ENCODE measurements at regions not wholly inside any gene's neighbourhood (a gene's known extent, or its start where the extent isn't known, plus 50 kb on each side); places are given as distances from the start of the nearest gene placed in this dataset.

DNA sequence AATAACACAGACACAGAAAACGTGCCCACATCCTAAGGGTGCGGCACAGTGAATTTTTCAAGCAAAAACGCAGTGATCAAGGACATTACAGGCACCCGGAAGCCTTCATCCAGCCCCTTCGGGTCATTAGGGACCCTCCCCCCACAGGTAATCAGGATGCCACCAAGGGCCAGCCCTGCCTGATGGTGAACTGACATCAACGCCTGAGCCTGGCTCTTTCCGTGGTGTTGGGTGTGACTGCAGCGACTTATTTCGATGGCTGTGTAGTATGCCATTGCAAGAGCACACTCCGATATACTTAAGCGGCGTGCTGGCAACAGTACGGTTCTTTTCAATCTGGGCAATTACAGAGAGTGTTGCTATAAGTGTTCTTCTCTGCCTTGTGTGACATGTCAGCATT is 310.0 kb upstream of the IRX1 start:
- H3K27ac Mint-ChIP-seq: no peak overlapping the region
- POLR2A ChIA-PET: no interaction called here

DNA sequence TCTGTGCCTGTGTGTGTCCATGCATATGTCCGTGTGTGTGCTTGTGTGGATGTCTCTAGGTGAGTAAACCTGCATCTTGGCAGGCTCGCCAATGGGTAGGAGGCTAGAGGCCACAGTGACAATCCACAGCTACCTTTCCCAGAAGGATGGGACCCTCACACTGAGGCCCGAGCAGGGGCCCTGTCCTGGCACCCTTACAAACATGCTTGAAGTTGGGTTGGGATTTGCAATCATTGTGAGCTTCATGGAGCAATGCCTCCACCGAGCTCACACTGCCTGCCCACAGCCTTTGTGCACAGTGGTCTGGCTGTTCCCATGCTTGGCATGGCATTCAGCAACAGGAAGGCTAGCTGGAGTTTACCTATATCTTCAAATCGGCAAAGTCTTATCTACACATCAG is 311.1 kb upstream of the IRX1 start:
- POLR2A ChIA-PET: no interaction called here
- ATAC-seq: no peak
- H3K9me3 Mint-ChIP-seq: peaks cover 0 to 3% (median 0%) of the 10 kb centered on the region in 9 donors

More for the DNA sequence above, 310.0 kb upstream of the IRX1 start:
- Mint-ChIP-seq H3K27me3 (peaks cover 0 to 18% (median 8%) of the 10 kb centered on the region in 5 donors), H3K4me3 (no peak overlapping the region), H3K36me3 (no peaks in the 10 kb centered on the region), H3K9me3 (peaks cover 0 to 4% (median 0%) of the 10 kb centered on the region in 9 donors), H3K4me1 (peaks cover 0 to 3% (median 0%) of the 10 kb centered on the region in 4 donors)
- DNase-seq: no peak
- no peak for ATAC-seq

DNA sequence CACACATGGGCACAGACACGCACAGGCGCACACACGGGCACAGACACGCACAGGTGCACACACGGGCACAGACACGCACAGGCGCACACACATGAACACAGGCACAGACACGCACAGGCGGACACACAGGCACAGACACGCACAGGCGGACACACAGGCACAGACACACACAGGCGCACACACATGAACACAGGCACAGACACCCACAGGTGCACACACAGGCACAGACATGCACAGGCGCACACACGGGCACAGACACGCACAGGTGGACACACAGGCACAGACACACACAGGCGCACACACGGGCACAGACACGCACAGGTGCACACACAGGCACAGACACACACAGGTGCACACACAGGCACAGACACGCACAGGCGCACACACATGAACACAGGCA is 312.8 kb upstream of the IRX1 start:
- Mint-ChIP-seq H3K4me3 (no peak overlapping the region), H3K36me3 (no peaks in the 10 kb centered on the region), H3K27me3 (peaks cover 0 to 28% (median 12%) of the 10 kb centered on the region in 5 donors), H3K27ac (no peak overlapping the region), H3K4me1 (peaks cover 0 to 3% (median 0%) of the 10 kb centered on the region in 4 donors), H3K9me3 (peaks cover 0 to 3% (median 0%) of the 10 kb centered on the region in 9 donors)
- DNase-seq: no peak
- no peak for ATAC-seq
- POLR2A ChIA-PET: no interaction called here

More for the DNA sequence above, 311.1 kb upstream of the IRX1 start:
- Mint-ChIP-seq H3K27me3 (peaks cover 0 to 28% (median 12%) of the 10 kb centered on the region in 5 donors), H3K27ac (no peak overlapping the region), H3K4me3 (no peak overlapping the region), H3K4me1 (peaks cover 0 to 3% (median 0%) of the 10 kb centered on the region in 4 donors), H3K36me3 (no peaks in the 10 kb centered on the region)
- DNase-seq: no peak

DNA sequence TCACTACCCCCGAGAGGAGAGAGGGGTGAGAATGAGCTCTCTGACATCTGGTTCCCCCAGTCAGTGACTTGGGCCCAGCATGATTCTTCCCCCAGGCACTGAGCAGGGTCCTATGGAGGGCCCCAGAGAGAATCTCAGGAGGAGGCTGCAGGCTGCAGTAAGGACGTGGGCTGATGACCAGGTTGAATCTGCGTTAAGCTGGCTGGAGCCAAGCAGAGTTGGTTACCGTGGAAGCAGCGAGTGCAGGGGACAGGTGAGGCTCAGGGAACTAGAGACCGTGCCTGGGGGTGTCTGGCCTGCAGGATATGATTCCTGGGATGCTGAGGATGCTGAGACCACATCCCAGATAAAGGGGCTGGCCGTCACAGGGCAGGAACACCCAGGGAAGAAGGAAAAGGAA is 314.3 kb upstream of the IRX1 start:
- no peak overlapping the region for H3K4me3 Mint-ChIP-seq
- peaks cover 0 to 3% (median 0%) of the 10 kb centered on the region in 9 donors for H3K9me3 Mint-ChIP-seq
- H3K36me3 Mint-ChIP-seq: no peaks in the 10 kb centered on the region
- H3K27ac Mint-ChIP-seq: no peak overlapping the region
- DNase-seq (no peak), ATAC-seq (no peak)
- H3K4me1 Mint-ChIP-seq: peaks cover 0 to 5% (median 2%) of the 10 kb centered on the region in 4 donors
- POLR2A ChIA-PET: no interaction called here
- peaks cover 0 to 28% (median 12%) of the 10 kb centered on the region in 5 donors for H3K27me3 Mint-ChIP-seq

DNA sequence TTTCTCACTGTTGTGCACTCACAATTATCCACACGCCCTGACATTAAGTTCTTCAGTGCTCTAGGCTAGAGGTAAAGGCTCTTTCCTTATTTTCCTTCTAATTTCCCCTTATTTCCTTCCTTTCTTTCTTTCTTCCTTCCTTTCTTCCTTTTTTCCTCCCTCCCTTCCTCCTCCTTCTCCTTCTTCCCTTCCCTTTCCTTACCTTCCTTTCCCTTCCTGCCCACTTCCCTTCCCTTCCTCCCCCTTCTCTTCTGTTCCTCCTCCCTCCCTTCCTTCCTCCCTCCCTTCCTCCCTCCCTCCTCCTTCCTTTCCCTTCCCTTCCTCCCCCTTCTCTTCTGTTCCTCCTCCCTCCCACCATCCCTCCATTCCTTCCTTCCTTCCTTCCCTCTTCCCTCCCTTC is 317.0 kb upstream of the IRX1 start:
- Mint-ChIP-seq H3K4me3 (no peak overlapping the region), H3K4me1 (peaks cover 0 to 5% (median 2%) of the 10 kb centered on the region in 4 donors), H3K27me3 (peaks cover 0 to 28% (median 12%) of the 10 kb centered on the region in 5 donors), H3K9me3 (peaks cover 0 to 6% (median 0%) of the 10 kb centered on the region in 9 donors), H3K36me3 (no peaks in the 10 kb centered on the region), H3K27ac (no peak overlapping the region)
- ATAC-seq (no peak), DNase-seq (no peak)
- POLR2A ChIA-PET: no interaction called here

DNA sequence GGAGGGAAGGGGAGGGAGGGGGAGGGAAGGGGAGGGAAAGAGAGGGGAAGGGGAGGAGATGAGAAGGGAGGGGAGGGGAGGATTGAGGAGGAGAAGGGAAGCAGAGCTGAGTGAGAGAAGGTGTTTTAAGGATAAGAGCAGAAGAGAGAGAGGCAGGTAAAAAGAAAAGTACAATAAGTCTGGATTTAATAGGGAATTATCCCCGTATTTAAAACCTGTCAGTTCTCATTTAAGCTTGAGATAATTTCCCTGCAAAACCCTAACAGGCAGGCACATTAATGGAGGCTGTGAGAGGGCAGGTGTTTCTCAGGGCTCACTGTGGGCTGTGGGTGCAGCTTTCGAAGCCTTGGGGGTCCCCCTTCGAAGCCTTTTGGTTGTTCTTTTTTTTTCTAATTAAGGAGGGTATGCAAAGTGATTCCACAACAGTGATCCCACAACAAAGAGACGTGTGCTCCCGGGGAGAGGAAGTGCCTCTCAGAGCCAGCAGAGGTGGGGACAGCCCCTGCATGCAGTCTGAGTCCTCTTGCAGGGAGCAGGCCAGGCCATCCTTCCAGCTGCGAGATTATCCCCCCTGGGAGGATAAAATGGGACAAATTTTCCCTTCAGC is 317.9 kb upstream of the IRX1 start:
- peaks cover 0 to 5% (median 2%) of the 10 kb centered on the region in 4 donors for H3K4me1 Mint-ChIP-seq
- peaks cover 0 to 28% (median 12%) of the 10 kb centered on the region in 5 donors for H3K27me3 Mint-ChIP-seq

DNA sequence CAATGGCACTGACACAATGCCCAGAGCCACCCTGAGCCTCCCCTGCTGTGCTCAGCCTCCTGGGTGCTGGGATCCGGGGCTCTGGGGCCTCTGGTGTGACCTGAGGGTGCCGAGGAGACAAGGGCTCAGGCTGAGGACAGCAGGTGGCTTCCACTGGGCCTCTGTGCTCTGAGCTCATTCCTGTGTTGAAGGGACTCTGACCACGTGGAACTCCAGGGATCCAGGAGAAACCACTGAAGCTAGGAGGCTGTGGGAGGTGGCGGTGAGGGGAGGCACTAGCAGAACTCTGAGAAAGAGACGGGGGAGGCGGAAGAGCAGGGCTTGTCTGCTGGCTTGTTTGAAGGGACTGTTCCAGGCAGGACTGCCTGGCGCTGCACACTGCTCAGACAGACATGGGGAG is 318.7 kb upstream of the IRX1 start:
- no peak for ATAC-seq
- POLR2A ChIA-PET: no interaction called here
- Mint-ChIP-seq H3K4me1 (peaks cover 0 to 4% (median 2%) of the 10 kb centered on the region in 4 donors), H3K9me3 (peaks cover 0 to 6% (median 0%) of the 10 kb centered on the region in 9 donors), H3K4me3 (no peak overlapping the region), H3K27ac (peak overlapping the region in 1 of 10 donors; percentile 29), H3K27me3 (peaks cover 0 to 22% (median 12%) of the 10 kb centered on the region in 5 donors), H3K36me3 (no peaks in the 10 kb centered on the region)
- DNase-seq: no peak

More for the DNA sequence above, 317.9 kb upstream of the IRX1 start:
- POLR2A ChIA-PET: no interaction called here
- Mint-ChIP-seq H3K36me3 (no peaks in the 10 kb centered on the region), H3K9me3 (peaks cover 0 to 6% (median 0%) of the 10 kb centered on the region in 9 donors), H3K27ac (peak overlapping the region in 1 of 10 donors; percentile 37), H3K4me3 (no peak overlapping the region)
- ATAC-seq: no peak
- DNase-seq: no peak

DNA sequence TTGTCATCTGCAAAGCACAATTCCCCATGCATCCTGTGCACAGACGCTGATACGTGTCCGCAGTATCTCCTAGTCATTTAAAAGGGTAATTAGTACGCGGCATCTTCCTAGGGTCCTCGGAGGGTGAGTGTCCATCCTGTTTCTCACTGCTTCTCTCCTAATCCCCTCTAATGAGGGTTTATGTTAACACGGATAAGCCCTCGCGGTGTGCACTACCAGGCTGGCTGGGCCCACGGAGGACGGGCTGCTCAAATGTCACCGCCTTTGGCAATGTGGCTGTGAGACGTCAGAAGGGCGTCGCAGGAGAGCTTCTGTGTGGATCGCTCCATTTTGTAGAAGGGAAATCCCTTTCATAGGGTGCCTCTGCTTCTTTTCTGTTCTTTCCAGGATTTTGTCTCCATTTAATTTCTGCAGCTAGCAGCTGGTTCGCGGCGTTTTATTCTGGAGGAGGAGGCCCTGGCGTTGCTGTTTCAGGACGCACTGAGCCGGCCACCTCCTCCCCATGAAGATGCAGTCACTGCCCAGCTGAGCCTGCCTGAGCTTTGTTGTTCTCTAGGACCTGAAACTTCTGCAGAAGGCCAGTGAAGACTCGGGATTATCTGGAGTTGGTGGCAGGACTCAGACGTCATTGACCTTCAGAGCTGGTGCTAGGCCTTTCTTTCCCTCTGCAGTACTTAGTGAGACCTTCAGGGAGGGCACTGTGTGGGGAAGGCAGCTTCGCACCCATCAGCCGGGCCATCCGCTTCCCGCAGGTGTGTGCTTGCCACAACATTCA is 326.1 kb upstream of the IRX1 start:
- H3K27me3 Mint-ChIP-seq: peaks cover 0 to 14% (median 0%) of the 10 kb centered on the region in 5 donors

DNA sequence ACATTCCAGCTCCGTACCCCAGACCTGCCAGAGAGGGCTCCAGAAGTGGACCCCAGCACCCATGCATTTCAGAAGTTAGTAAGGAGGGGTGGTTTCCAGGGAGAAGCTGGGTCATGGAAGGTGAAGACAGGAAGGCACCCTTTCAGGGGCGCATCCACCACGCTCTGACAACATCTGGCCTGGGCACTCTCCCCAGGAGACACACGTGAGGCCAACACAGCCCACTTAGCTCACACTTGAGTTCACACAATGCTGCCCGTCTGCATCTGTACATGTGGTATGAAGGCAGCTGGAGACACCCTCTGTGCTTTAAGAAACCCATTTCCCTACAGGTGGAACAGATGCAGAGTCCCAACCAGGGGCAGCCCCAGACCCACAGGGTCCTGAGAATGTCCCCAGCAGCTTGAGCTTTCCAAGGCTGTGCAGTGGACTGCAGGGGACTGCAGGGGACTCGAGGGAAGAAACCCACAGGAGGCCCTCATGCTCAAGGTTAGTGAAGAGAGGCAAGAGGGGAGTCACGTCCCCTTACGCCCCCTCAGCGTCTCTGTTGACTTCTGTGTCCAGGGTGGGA is 326.8 kb upstream of the IRX1 start:
- peaks cover 0 to 13% (median 0%) of the 10 kb centered on the region in 5 donors for H3K27me3 Mint-ChIP-seq
- no peak overlapping the region for H3K4me3 Mint-ChIP-seq
- POLR2A ChIA-PET: no interaction called here
- peaks cover 0 to 2% (median 0%) of the 10 kb centered on the region in 9 donors for H3K9me3 Mint-ChIP-seq
- no peaks in the 10 kb centered on the region for H3K36me3 Mint-ChIP-seq
- no peak overlapping the region for H3K27ac Mint-ChIP-seq
- H3K4me1 Mint-ChIP-seq: no peaks in the 10 kb centered on the region
- ATAC-seq (no peak), DNase-seq (no peak)

More for the DNA sequence above, 326.1 kb upstream of the IRX1 start:
- POLR2A ChIA-PET: no interaction called here
- Mint-ChIP-seq H3K27ac (no peak overlapping the region), H3K4me3 (no peak overlapping the region), H3K36me3 (no peaks in the 10 kb centered on the region), H3K4me1 (no peaks in the 10 kb centered on the region), H3K9me3 (peaks cover 0 to 4% (median 0%) of the 10 kb centered on the region in 9 donors)
- no peak for DNase-seq
- no peak for ATAC-seq

DNA sequence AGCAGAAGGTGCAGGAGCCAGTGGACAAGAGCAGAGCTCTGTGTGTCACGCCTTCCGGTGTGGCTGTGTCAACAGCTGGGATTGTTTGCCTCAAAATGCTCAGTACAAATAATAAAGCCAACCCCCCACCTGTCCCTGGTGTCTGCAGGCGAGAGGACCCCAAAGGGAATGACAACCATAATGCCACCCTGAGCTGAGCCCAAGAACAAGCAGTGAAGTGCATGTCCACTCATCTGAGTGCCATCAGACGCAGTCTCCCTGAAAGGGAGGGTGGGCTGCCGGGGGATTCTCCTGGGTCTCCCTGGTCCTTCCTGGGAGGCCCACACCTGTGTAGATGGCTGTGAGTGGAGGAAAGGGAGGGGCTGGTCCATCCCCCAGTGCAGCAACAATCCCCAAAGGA is 328.8 kb upstream of the IRX1 start:
- Mint-ChIP-seq H3K27me3 (peaks cover 0 to 9% (median 0%) of the 10 kb centered on the region in 5 donors), H3K4me3 (no peak overlapping the region), H3K9me3 (peaks cover 0 to 6% (median 2%) of the 10 kb centered on the region in 9 donors), H3K27ac (no peak overlapping the region), H3K36me3 (no peaks in the 10 kb centered on the region), H3K4me1 (no peaks in the 10 kb centered on the region)
- DNase-seq (no peak), ATAC-seq (no peak)
- POLR2A ChIA-PET: no interaction called here

DNA sequence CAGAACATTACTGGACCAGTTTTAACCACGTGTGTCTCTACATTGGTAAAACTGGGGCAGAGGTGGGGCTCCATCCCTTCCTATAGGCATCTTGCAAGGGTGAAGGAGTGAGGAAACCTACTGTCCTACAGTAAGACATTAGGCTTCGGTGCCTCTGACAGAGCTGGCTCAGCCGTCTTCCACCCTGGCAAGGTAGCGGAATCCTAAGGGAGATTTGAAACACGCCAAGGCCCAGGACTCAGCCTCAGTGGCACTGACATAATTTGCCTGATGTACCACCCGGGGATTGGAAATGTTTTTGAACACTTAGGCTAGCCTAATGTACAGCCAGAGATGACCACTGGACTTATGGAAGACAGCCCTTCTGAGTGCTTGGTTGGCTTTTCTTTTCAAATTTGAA is 329.7 kb upstream of the IRX1 start:
- no peak for DNase-seq
- H3K27me3 Mint-ChIP-seq: peaks cover 0 to 11% (median 0%) of the 10 kb centered on the region in 5 donors
- no peak overlapping the region for H3K27ac Mint-ChIP-seq
- no peak overlapping the region for H3K4me3 Mint-ChIP-seq
- H3K4me1 Mint-ChIP-seq: no peaks in the 10 kb centered on the region
- H3K9me3 Mint-ChIP-seq: peaks cover 0 to 16% (median 2%) of the 10 kb centered on the region in 9 donors
- H3K36me3 Mint-ChIP-seq: no peaks in the 10 kb centered on the region
- ATAC-seq: no peak
- POLR2A ChIA-PET: no interaction called here

DNA sequence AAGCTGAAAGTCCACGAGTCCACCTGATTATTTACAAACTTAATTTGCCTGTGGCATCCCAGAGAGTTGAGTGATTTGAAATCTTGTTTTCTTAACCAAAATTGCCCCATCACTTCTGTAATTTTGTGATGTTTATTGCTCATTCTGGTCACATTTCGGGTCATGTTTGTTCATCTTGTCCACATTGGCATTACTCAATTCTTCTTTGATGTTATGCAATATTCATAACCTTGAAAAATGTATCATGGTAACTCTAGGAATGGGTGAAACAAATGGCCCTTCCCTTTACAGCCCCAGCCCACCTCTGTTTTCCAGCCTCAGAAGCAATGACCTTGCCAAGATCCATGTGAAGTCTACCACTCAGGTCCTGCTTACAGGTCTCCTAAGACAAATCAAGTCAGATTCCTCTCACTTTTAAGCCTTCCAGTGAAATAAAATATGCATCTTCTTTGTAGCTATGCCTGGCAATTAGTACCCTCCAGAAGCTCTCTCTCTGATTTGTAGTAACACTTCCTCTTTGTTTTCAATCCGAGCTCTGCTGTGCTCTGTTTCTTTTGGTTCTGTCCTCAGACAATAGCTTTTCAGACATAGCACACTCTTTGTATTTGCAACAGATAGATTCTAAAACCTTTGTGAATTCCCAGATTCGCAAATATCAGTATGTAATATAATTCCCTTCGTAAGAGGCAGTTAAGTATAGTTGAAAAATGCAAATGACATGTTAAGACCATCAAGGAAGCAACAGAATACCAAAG is 330.3 kb upstream of the IRX1 start:
- Mint-ChIP-seq H3K27ac (no peak overlapping the region), H3K4me3 (no peak overlapping the region), H3K4me1 (no peaks in the 10 kb centered on the region), H3K9me3 (peaks cover 0 to 21% (median 2%) of the 10 kb centered on the region in 9 donors), H3K36me3 (no peaks in the 10 kb centered on the region), H3K27me3 (peaks cover 0 to 13% (median 0%) of the 10 kb centered on the region in 5 donors)
- no peak for DNase-seq
- ATAC-seq: no peak
- POLR2A ChIA-PET: no interaction called here

All from naive thymus-derived CD8-positive, alpha-beta T cell (primary cell).